Esophagus squamous epithelium (tissue), 5 donors: ENCODE measurements at regions not wholly inside any gene's neighbourhood (a gene's known extent, or its start where the extent isn't known, plus 50 kb on each side); places are given as distances from the start of the nearest gene placed in this dataset.

Experiments
- DNase-seq: peaks from one replicate; lab custom pipeline; 2025; lab: John Stamatoyannopoulos, UW
- H3K27ac ChIP-seq, 4 donors: fragments of 200-600 bp; sonication (generic); one replicate each; pipeline ENCODE4 v1.5.1; 2016 to 2019; ENCODE audit warnings: mild to moderate bottlenecking in 1 of 4
- H3K27me3 ChIP-seq, 4 donors: fragments of 200-600 bp; sonication (generic); 1 replicate in 3 of 4; 2 replicates in 1 of 4; pipeline versions ENCODE4 v1.5.1 to v1.6.0; 2017 to 2021; ENCODE audit warnings: antibody characterized with exemption in 1 of 4
- H3K36me3 ChIP-seq, 3 donors: fragments of 200-600 bp; sonication (generic); one replicate each; pipeline ENCODE4 v1.5.1; 2016 to 2019
- H3K4me1 ChIP-seq, 3 donors: fragments of 200-600 bp; sonication (generic); one replicate each; pipeline ENCODE4 v1.5.1; 2017 to 2019
- H3K4me3 ChIP-seq, 4 donors: fragments of 200-600 bp; sonication (generic); 1 replicate in 3 of 4; 2 replicates in 1 of 4; pipeline ENCODE4 v1.5.1; 2016 to 2019; ENCODE audit warnings: mild to moderate bottlenecking in 2 of 4, moderate library complexity in 1 of 4
- H3K9me3 ChIP-seq, 3 donors: fragments of 200-600 bp; sonication (generic); one replicate each; pipeline ENCODE4 v1.5.1; 2016 to 2019
- POLR2A ChIP-seq, 4 donors: fragments of 450-650 bp; IDR thresholded peaks; one replicate each; pipeline ENCODE4 v1.6.1; 2017; ENCODE audit warnings: antibody characterized with exemption in 4 of 4, mild to moderate bottlenecking in 4 of 4, moderate library complexity in 3 of 4
- WGBS, 2 donors: methylation state at CpG; one replicate each; pipeline ENCODE4 v1.1.5; 2018; 5-methylcytosine and 5-hydroxymethylcytosine counted together
- intact Hi-C: fragments of 100-400 bp; cut with DNase I; formaldehyde crosslinking; loops from one replicate; pipeline ENCODE4 v1.15.0; 2022
- TF ChIP-seq, protein P1 (sequence below), 6 experiments: fragments of 450-650 bp in 4 of 6; fragments of 200-600 bp in 2 of 6; sonication (generic) in 2 of 6; IDR thresholded peaks; one replicate each; pipeline ENCODE4 v1.5.1; 2016 to 2019; ENCODE audit warnings: antibody characterized with exemption in 6 of 6, mild to moderate bottlenecking in 4 of 6, moderate library complexity in 4 of 6
- donor health status: DM: yes; HTN: yes; CAD: no.

DNA sequence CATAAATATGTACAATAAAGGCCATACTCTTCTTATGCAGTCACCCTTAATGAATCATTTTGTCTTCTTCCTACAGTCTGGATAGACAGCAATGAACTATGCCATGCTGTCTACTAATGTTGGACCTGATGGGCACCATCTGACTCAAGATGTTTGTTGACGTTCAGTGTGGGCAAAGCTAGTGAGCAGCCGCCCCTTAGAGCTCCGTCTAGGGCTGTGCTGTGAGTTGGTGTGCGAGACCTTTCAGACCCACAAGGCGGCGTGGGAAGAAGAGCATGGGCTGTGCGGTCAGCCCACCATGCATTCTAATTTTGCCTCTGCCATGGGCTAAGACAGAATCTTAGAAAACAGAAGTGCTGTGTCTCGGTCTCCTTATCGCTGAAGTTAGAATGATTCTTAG is 829.4 kb downstream of the QKI start:
- TF ChIP-seq, protein P1, sequence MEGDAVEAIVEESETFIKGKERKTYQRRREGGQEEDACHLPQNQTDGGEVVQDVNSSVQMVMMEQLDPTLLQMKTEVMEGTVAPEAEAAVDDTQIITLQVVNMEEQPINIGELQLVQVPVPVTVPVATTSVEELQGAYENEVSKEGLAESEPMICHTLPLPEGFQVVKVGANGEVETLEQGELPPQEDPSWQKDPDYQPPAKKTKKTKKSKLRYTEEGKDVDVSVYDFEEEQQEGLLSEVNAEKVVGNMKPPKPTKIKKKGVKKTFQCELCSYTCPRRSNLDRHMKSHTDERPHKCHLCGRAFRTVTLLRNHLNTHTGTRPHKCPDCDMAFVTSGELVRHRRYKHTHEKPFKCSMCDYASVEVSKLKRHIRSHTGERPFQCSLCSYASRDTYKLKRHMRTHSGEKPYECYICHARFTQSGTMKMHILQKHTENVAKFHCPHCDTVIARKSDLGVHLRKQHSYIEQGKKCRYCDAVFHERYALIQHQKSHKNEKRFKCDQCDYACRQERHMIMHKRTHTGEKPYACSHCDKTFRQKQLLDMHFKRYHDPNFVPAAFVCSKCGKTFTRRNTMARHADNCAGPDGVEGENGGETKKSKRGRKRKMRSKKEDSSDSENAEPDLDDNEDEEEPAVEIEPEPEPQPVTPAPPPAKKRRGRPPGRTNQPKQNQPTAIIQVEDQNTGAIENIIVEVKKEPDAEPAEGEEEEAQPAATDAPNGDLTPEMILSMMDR (IDR thresholded peaks at IDR 0.05) = no peak
- no peak for TF ChIP-seq POLR2A (IDR thresholded peaks at IDR 0.05)
- H3K9me3 ChIP-seq = no peaks in the 10 kb centered on the region
- WGBS, 2 donors = 87 to 90% methylated on average over 8 to 9 of the region's 9 CpGs
- H3K27me3 ChIP-seq = no peaks in the 10 kb centered on the region
- H3K4me1 ChIP-seq = no peaks in the 10 kb centered on the region
- no peak overlapping the region for H3K27ac ChIP-seq
- H3K4me3 ChIP-seq = no peak overlapping the region
- intact Hi-C loops = no loop called here
- no peak for DNase-seq
- no peaks in the 10 kb centered on the region for H3K36me3 ChIP-seq

DNA sequence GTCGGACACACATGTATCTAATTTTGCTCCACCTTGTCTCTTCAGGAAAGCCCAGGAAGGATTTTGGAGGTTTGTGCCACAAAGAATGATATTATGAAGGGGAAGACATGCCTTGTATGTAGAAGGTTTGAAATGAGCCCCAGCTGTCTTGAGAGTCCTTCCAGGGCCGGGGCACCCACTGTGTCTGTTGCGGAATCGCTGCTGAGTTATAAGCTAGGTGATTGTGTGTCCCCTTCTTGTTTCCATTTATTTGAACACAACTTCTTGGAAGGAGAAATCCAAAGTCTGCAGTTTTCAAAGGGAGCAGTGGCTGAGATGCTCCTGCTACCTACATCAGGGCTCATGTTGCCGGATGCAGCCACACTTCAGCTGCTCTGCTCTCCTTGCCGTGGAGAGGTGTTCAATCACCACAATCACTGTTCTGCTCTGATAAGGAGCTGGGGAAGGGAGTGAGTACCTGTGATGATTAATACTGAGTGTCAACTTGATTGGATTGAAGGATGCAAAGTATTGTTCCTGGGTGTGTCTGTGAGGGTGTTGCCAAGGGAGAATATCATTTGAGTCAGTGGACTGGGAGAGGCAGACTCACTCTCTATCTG is 828.6 kb downstream of the QKI start:
- Histone ChIP-seq H3K9me3 (no peaks in the 10 kb centered on the region), H3K4me1 (no peaks in the 10 kb centered on the region), H3K4me3 (no peak overlapping the region), H3K36me3 (no peaks in the 10 kb centered on the region), H3K27ac (no peak overlapping the region), H3K27me3 (no peaks in the 10 kb centered on the region)
- TF ChIP-seq POLR2A (IDR thresholded peaks at IDR 0.05) = no peak
- TF ChIP-seq, protein P1 (IDR thresholded peaks at IDR 0.05) = no peak
- WGBS, 2 donors = 54 to 71% methylated on average over 2 to 6 of the region's 6 CpGs
- no peak for DNase-seq
- intact Hi-C loops = no loop called here

DNA sequence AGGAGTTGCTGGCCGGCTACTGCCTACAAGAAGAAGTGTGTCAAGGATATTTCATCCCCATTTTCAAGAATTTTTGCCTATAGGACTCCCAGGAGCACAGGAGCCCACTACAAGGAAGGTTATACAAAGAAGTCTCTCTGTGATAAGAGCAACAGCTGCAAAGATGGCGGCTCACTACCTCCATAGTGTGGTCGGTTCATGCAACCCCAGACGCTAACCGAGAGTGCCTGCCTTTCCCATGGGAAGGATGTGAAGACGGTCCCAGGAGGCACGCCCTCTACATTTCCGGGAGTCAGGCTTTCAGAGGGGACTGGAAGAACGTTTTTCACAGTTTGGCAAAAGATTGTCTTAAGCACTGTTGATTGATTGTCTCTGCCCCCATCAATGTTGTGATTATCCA is 816.3 kb downstream of the QKI start:
- Histone ChIP-seq H3K27me3 (no peaks in the 10 kb centered on the region), H3K27ac (no peak overlapping the region), H3K9me3 (no peaks in the 10 kb centered on the region), H3K4me3 (no peak overlapping the region), H3K4me1 (no peaks in the 10 kb centered on the region), H3K36me3 (no peaks in the 10 kb centered on the region)
- 78 to 79% methylated on average over 8 to 9 of the region's 9 CpGs for WGBS, 2 donors
- DNase-seq = no peak
- no peak for TF ChIP-seq POLR2A (IDR thresholded peaks at IDR 0.05)
- TF ChIP-seq, protein P1 (IDR thresholded peaks at IDR 0.05) = no peak
- intact Hi-C loops = no loop called here

DNA sequence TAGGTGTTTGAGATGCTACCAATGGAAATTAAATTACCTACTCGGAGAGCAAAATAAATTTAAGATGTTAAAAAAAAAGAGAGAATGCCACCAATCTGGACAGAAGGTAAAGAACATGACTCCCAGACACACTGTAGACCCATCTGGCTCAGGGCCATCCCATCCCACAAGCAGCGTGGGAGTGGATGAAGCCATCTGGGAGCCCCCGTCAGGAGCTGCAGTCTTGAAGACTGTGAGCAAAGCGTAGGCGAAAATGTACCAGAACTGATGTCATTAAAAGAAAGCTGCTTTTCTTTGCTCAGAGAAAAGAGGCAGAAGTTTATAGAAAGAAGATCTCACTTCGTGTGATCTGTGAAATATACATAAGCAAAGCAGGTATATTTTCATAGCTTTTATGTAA is 815.7 kb downstream of the QKI start:
- Histone ChIP-seq H3K4me1 (no peaks in the 10 kb centered on the region), H3K36me3 (no peaks in the 10 kb centered on the region), H3K27me3 (no peaks in the 10 kb centered on the region), H3K9me3 (no peaks in the 10 kb centered on the region), H3K27ac (no peak overlapping the region), H3K4me3 (no peak overlapping the region)
- 74 to 75% methylated on average over 6 of the region's 6 CpGs for WGBS, 2 donors
- no peak for TF ChIP-seq POLR2A (IDR thresholded peaks at IDR 0.05)
- TF ChIP-seq, protein P1 (IDR thresholded peaks at IDR 0.05) = no peak
- DNase-seq = no peak
- intact Hi-C loops = no loop called here

DNA sequence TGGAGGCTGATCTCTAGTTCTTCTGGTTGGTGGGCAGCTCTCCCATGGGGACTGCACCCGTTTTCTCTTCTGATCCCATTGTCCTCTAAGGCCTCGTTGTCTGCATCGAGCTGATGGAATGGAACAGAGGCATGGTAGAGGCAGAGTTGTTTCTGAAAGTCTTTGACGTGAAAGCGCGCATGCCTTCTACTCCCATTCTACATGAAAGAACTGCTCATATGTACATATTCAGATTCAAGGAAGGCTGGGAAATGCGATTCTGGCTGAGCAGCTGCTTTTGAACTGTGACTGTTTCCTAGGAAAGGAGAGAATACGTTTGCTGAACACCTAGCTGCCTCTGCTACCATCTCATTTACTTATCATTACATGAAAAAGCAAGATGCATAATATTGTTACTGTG is 815.2 kb downstream of the QKI start:
- no peaks in the 10 kb centered on the region for H3K27me3 ChIP-seq
- no peaks in the 10 kb centered on the region for H3K36me3 ChIP-seq
- H3K27ac ChIP-seq = no peak overlapping the region
- intact Hi-C loops = no loop called here
- H3K4me1 ChIP-seq = no peaks in the 10 kb centered on the region
- DNase-seq = no peak
- 70 to 89% methylated on average over 8 of the region's 8 CpGs for WGBS, 2 donors
- H3K4me3 ChIP-seq = no peak overlapping the region
- TF ChIP-seq POLR2A (IDR thresholded peaks at IDR 0.05) = no peak
- TF ChIP-seq, protein P1 (IDR thresholded peaks at IDR 0.05) = no peak
- H3K9me3 ChIP-seq = no peaks in the 10 kb centered on the region
